ENCODE measurements at regions not wholly inside any gene's neighbourhood (a gene's known extent, or its start where the extent isn't known, plus 50 kb on each side); places are given as distances from the start of the nearest gene placed in this dataset.
A peak's percentile ranks its signal among the peaks of the same experiment; 100 is the strongest.

DNA sequence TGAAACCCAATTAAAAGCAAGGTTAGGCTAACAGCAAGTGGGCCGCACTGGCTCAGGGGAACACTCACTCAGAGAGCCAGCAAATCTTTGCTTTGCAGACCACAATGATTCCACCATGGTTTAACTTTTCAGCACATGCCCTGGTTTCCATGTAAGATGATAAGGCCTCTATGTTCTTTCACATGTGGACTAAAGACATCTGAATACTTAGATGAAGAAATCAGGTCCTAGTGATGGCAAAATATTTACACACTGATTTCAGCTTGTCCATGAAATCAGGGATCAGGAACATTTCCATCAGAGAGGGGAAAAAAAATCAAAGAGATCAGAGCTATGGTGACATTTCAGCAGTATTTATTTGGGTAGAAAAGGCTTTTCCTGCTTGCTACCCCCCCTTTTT, 258.2 kb upstream of the IRX5 start:
- DNase-seq, result no peak

DNA sequence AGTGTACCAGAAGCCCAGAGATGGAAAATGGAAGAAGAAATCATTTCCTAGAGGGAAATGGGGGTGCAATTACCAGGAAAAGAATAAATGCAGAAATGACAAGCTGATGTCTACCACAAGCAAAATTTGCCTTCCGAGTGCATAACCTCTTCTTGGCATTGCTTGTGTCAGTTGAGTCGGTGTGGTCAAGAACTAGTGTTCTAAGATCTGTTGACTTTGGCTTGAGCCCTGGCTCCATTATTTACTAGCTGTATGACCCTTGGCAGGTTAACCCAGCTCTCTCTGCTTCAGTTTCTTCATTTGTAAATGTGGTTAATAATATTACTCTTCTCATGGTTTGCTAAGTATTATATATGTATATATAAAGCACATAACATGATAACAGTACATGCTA, 273.0 kb upstream of the IRX5 start:
- no peak for DNase-seq

DNA sequence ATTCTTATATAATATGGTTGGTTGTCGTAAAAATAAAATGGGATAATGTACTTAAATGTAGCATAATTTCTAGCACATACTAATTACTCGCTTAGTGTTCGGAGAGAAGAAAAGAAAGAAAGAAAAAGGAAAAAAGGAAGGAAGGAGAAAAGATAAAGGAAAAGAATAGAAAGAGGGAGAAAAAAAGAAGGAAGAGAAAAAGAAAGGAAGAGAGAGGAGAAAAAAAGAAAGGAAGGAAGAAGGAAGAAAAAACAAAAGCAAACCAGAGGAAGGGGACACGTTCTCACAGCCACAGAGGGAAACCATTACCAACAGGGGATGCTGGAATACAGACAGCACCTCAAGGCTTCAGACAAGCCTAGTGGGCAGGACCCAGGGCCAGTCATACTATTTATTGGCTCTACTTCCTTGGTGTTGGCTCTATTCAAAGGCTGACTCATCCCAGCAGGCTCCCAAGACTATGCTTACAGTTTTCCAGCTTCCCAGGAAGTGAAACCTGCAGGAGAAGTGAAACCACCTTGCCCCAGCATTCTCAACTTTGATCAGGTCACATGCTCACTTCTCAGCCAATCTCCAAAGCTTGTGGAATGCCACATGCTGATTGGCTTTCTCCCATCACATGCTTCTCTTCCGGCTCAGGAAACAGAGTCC, 273.5 kb upstream of the IRX5 start:
- no peak for DNase-seq

- DNase-seq, result no peak
These were observed 275.5 kb upstream of the IRX5 start for GRCh38 chr16:54655121-54655590.

DNA sequence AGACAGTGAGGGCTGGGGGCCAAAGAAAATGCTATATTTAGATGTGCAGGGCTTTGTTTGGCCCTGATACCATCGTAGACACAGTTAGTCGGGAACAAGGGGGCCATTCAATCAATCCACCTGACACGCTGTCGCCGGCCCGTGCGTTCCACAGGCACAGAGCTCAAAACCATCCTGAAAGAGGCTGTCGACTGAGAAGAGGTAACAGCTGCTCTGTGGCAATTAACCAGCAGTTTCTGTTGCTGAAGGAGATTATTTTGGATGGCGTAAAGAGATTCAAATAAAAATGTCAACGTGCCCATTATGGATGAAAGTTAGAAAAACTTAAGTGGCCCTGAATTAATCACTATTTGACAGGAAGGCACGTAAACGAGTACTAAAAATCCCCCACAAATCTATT, 276.2 kb upstream of the IRX5 start:
- DNase-seq, result peak; percentile 24

- DNase-seq, result no peak
These were observed 278.4 kb upstream of the IRX5 start for GRCh38 chr16:54652201-54652770.

DNA sequence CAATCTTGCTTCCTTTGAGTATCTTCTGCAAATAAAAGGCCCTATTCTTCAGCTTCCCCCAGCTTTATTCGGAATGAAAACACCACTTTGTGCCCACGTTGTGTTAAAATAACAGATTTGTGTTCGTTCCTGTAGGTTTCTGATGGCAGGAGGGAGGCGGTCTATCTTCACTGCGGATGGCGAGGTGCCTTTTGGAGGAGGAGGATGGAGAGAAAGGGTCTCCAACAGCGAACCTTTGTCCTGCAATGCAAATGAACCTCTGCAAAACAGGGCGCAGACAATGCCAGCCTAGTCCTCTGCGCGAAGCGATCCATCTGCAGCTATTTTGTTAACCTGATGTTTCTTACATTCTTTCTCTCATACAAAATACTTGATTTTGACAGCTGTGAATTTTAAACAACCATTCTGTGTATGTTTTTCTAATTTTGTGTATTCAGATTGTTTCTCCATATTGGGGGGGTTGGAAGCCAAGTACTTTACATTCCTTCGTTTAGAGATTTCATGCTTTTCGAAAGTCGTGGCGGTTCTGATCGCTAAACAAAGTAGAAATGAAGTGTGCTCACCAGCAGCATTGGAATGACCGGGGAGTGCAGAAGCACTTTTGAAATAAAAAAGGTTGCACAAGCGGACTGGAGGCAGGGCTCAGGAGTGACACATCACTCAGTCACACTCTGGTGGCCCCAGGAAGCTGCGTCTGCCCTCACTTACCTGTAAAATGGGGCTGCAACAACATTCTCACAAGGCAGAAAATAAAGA, 279.0 kb upstream of the IRX5 start:
- no peak for DNase-seq

- DNase-seq, result no peak
These were observed 280.8 kb upstream of the IRX5 start for GRCh38 chr16:54649876-54650275.

- no peak for DNase-seq
These were observed 282.1 kb upstream of the IRX5 start for GRCh38 chr16:54648575-54648974.

DNA sequence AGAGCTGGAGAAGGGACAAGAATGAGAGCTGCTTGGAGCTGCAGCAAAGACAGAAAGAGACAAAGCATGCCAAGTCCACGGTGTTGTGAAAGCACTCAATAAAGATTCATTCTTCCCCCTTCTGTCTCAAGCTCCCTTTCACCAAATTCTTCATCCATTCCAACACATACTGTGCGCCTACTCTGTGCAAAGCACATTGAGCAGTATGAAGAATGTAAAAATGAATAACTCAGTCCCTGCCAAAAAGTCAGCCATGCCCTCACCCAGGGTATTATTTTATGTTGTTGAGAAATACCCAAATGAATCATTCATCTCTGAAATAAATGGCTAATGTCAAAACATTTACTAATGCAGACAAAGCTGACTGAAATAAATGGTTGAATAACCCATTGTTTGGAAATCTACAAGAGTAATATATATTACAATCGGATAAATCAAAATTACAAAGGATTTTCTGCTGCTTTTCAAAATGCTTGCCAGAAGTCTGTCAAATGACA, 282.9 kb upstream of the IRX5 start:
- DNase-seq, result no peak

DNA sequence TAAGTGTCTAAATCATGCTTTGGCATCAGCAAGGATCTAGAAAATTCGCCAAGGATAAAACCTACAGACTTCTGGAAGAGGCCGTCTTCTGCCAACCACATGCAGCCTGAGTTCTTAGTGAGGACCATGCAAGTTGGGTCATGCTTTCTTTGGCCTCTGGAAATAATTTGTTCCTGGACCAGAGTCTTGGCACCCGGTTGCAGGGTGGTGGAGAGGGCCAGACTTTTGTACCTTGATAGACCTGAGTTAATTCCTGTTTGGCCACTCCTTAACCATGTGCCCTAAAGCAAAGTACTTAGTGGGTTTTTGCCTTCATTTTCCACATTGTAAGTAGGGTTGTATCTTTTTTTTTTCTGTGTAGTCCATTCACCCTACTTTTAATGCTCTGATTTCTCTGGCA, 283.4 kb upstream of the IRX5 start:
- DNase-seq, result no peak

DNA sequence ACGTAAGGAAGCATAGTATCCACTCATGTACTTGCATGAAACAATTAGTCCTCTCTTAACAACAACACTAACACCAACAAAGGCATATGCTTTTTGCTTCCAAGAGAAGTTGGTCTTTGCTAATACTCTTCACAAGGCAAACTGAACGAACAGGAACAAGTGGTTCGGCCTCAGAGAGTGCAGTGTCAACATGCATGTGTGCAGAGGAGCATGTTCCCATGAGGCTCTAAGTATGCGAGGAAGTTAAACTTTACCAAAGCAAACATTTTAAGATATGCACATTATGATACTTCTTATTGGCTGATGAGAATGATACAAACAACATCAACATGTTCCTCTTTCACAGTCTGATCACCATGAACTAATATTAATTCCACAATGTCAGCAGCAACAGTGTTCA, 285.3 kb upstream of the IRX5 start:
- no peak for DNase-seq

DNA sequence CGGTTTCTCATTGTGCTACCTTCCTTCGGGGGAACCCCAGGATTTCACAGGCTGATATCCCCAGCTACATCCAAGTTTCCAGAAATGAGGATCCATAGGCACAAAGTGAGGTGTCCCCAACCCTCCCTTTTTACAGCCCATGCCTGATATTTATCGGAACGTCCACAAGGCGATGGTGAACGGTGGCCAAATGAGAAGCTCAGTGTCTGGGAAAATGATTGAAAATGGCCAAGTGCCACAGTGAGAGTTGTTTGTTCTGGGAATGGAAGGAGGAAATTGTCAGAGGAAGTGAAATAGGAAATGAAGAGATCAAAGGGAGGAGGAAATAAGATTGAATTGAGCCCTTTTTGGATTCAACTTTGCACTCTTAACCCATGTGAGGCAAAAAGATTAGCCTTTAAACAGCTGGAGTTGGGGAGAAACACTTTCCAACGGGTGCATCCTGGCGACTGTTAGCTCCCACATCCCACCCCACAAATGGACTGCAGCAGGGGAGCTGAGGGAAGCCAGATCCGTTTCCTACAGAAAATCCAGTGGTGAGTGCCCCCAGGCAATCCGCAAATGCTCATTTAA, 294.4 kb upstream of the IRX5 start:
- no peak for DNase-seq

- peak; percentile 10 for DNase-seq
These were observed 296.7 kb upstream of the IRX5 start for GRCh38 chr16:54633943-54634362.

- peak; percentile 9 for DNase-seq
These were observed 298.1 kb upstream of the IRX5 start for GRCh38 chr16:54632322-54633220.

- DNase-seq, result no peak
These were observed 298.9 kb upstream of the IRX5 start for GRCh38 chr16:54631782-54632181.

DNA sequence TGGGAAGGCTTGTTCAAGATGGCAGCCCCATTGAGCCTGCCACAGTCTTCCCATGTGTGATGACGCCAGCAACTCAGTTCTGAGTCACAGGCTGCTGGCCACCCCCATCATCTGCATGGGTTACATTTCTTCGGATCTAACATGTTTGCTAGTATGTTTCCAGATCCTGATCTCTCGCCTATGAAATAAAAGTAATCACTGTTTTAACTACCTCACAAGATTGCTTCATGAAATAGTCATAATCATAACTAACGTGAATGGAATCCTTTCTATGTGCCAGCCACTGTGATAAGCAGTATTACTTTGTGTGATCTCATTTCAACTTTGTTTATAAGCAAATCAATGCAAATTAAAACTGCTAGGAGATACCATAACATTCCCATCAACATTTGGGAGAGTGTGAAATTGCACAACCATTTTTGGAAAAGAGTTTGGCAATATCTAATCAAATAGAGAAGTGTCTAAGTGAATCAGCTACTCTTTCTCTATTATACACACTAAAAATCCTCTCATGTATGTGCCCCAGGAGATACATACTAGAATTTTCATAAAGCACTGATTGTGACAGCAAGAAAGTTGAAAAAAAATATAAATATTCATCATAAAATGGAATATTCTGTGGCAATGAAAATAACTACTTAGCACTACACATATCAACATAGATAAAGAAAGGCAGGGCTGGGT, 300.2 kb upstream of the IRX5 start:
- DNase-seq, result no peak

GRCh38 chr16:54628796-54629625, 301.7 kb upstream of the IRX5 start:
- peak; percentile 33 for DNase-seq

- no peak for DNase-seq
These were observed 303.0 kb upstream of the IRX5 start for GRCh38 chr16:54627616-54628015.

GRCh38 chr16:54623636-54624035, 307.0 kb upstream of the IRX5 start:
- DNase-seq, result no peak

- DNase-seq, result peak; percentile 21
These were observed 310.5 kb upstream of the IRX5 start for GRCh38 chr16:54620197-54620596.

Data from NCI-H1092 treated with DMSO at 0.1 percent for 48 hours (cell line).